T-helper 2 cell (primary cell): ENCODE measurements at regions not wholly inside any gene's neighbourhood (a gene's known extent, or its start where the extent isn't known, plus 50 kb on each side); places are given as distances from the start of the nearest gene placed in this dataset.
A peak's percentile ranks its signal among the peaks of the same experiment; 100 is the strongest.

Experiments
- DNase-seq, 5 experiments: peaks; one replicate each; pipeline versions ENCODE4 v3.0.0 to v3.0.0-alpha.2; 2012 to 2022

GRCh38 chr5:136682986-136683385 lies 317.6 kb upstream of the TRPC7 start:
- no peak for DNase-seq

- DNase-seq = no peak
These were observed 313.9 kb upstream of the TRPC7 start for GRCh38 chr5:136679233-136679632.

- DNase-seq = no peak
These were observed 311.9 kb upstream of the TRPC7 start for GRCh38 chr5:136677217-136677616.

GRCh38 chr5:136676685-136677084 lies 311.3 kb upstream of the TRPC7 start:
- DNase-seq = no peak

- DNase-seq = no peak
These were observed 310.4 kb upstream of the TRPC7 start for GRCh38 chr5:136675769-136676168.

- no peak for DNase-seq
These were observed 308.8 kb upstream of the TRPC7 start for GRCh38 chr5:136674178-136674577.

GRCh38 chr5:136667789-136668188 lies 302.4 kb upstream of the TRPC7 start:
- DNase-seq = no peak

- no peak for DNase-seq
These were observed 301.8 kb upstream of the TRPC7 start for GRCh38 chr5:136666970-136667620.

- DNase-seq = no peak
These were observed 300.0 kb upstream of the TRPC7 start for GRCh38 chr5:136665331-136665730.

- no peak for DNase-seq
These were observed 295.7 kb upstream of the TRPC7 start for GRCh38 chr5:136661026-136661425.

- no peak for DNase-seq
These were observed 291.5 kb upstream of the TRPC7 start for GRCh38 chr5:136656811-136657210.

GRCh38 chr5:136655468-136655867 lies 290.1 kb upstream of the TRPC7 start:
- no peak for DNase-seq

GRCh38 chr5:136646915-136647314 lies 281.6 kb upstream of the TRPC7 start:
- no peak for DNase-seq

- DNase-seq = no peak
These were observed 277.6 kb upstream of the TRPC7 start for GRCh38 chr5:136642976-136643375.

- DNase-seq = no peak
These were observed 274.3 kb upstream of the TRPC7 start for GRCh38 chr5:136639616-136640015.

GRCh38 chr5:136638084-136638483 lies 272.7 kb upstream of the TRPC7 start:
- DNase-seq = no peak

- DNase-seq = no peak
These were observed 270.7 kb upstream of the TRPC7 start for GRCh38 chr5:136636001-136636400.

- no peak for DNase-seq
These were observed 265.8 kb upstream of the TRPC7 start for GRCh38 chr5:136631186-136631585.

GRCh38 chr5:136629125-136629792 lies 263.9 kb upstream of the TRPC7 start:
- DNase-seq = no peak

GRCh38 chr5:136626531-136626930 lies 261.2 kb upstream of the TRPC7 start:
- DNase-seq = no peak

GRCh38 chr5:136622747-136623146 lies 257.4 kb upstream of the TRPC7 start:
- no peak for DNase-seq

- DNase-seq = no peak
These were observed 256.4 kb upstream of the TRPC7 start for GRCh38 chr5:136621743-136622142.

- DNase-seq = no peak
These were observed 255.3 kb upstream of the TRPC7 start for GRCh38 chr5:136620621-136621020.

- DNase-seq = peak in 1 of 5 experiments; percentile 2
These were observed 254.7 kb upstream of the TRPC7 start for GRCh38 chr5:136620016-136620419.

GRCh38 chr5:136619556-136619955 lies 254.2 kb upstream of the TRPC7 start:
- DNase-seq = no peak
